HCT116 (cell line): ENCODE measurements at regions not wholly inside any gene's neighbourhood (a gene's known extent, or its start where the extent isn't known, plus 50 kb on each side); places are given as distances from the start of the nearest gene placed in this dataset.

Source experiments
- ATAC-seq: fragments of 200-7000 bp; cut with Tn5 transposase; 2 replicates; pipeline ENCODE4 v1.9.1; 2020; ENCODE audit warnings: mild to moderate bottlenecking, moderate library complexity
- BruUV-seq: library from RNA; stranded (reverse); fragments of 400-500 nt; replicated peaks from 2 replicates; lab custom pipeline; 2021; lab: Mats Ljungman, UMichigan
- CTCF ChIA-PET: fragments of 300-600 bp; sonication (Branson Sonifier 250); formaldehyde crosslinking; loops from one replicate; lab custom pipeline; 2021; ENCODE audit warnings: antibody characterized with exemption; lab: Charles Lee
- POLR2A ChIA-PET: fragments of 300-600, 350-600 bp; sonication (Branson Sonifier 250); formaldehyde crosslinking; loops from one replicate; lab custom pipeline; 2021; ENCODE audit warnings: antibody characterized with exemption; lab: Charles Lee
- RAD21 ChIA-PET, 2 experiments: fragments of 300-600 bp; sonication (Branson Sonifier 250); formaldehyde crosslinking; loops; one replicate each; lab custom pipeline; 2023; ENCODE audit warnings: low total read pairs in 2 of 2; ENCODE audit not compliant: uncharacterized antibody in 2 of 2, unreplicated experiment in 2 of 2, low non-redundant PET in 1 of 2; lab: Charles Lee
- DNase-seq: peaks from one replicate; pipeline ENCODE4 v3.0.0-alpha.2; 2010; ENCODE audit warnings: low read depth, low spot score
- H2AFZ ChIP-seq: fragments of 200-600 bp; shearing (Covaris generic), sonication (generic); 2 replicates; pipeline ENCODE4 v1.6.1; 2017; ENCODE audit warnings: low read depth, mixed run types, mixed read lengths, antibody characterized with exemption, low read length; ENCODE audit not compliant: poor library complexity, severe bottlenecking
- H3K27ac ChIP-seq: 2 replicates; pipeline ENCODE4 v1.5.1; 2012; ENCODE audit warnings: low read depth, low read length
- H3K27me3 ChIP-seq: fragments of 200-600 bp; sonication (generic); 2 replicates; pipeline ENCODE4 v1.6.1; 2016; ENCODE audit warnings: mixed run types, low read length, mixed read lengths; ENCODE audit not compliant: insufficient read depth
- H3K36me3 ChIP-seq, 2 experiments: fragments of 200-500 bp in 1 of 2; fragments of 200-600 bp in 1 of 2; sonication (Bioruptor generic) in 1 of 2; sonication (generic) in 1 of 2; 2 replicates each; pipeline versions ENCODE4 v1.5.1 to v1.6.1; 2014 to 2016; ENCODE audit warnings: low read length in 2 of 2, inconsistent platforms in 1 of 2, mixed read lengths in 1 of 2, mixed run types in 1 of 2; ENCODE audit not compliant: insufficient read depth in 2 of 2, control insufficient read depth in 1 of 2
- H3K4me1 ChIP-seq, 2 experiments: fragments of 200-600 bp in 1 of 2; sonication (generic) in 1 of 2; 2 replicates each; pipeline versions ENCODE4 v1.5.1 to v1.6.1; 2012 to 2017; ENCODE audit warnings: low read length in 2 of 2, inconsistent platforms in 1 of 2, mild to moderate bottlenecking in 1 of 2, mixed read lengths in 1 of 2, mixed run types in 1 of 2, moderate library complexity in 1 of 2; ENCODE audit not compliant: insufficient read depth in 2 of 2, control insufficient read depth in 1 of 2
- H3K4me2 ChIP-seq: fragments of 200-600 bp; sonication (generic); 2 replicates; pipeline ENCODE4 v1.6.1; 2017; ENCODE audit warnings: mixed run types, low read length, mixed read lengths
- H3K4me3 ChIP-seq, 2 experiments: fragments of 200-600 bp in 1 of 2; sonication (generic) in 1 of 2; replicated peaks in 1 of 2; 2 replicates each; pipeline ENCODE4 v1.5.1; 2011 to 2016; ENCODE audit warnings: low read length in 2 of 2, control low read depth in 1 of 2, low read depth in 1 of 2, mild to moderate bottlenecking in 1 of 2, mixed read lengths in 1 of 2, mixed run types in 1 of 2
- H3K79me2 ChIP-seq: fragments of 200-600 bp; sonication (generic); 2 replicates; pipeline ENCODE4 v1.6.1; 2017; ENCODE audit warnings: mild to moderate bottlenecking, mixed run types, low read length, moderate library complexity, mixed read lengths; ENCODE audit not compliant: insufficient read depth
- H3K9ac ChIP-seq: fragments of 200-600 bp; sonication (generic); 2 replicates; pipeline ENCODE4 v1.6.1; 2016; ENCODE audit warnings: low read length, mixed read lengths
- H3K9me2 ChIP-seq: fragments of 200-600 bp; sonication (generic), shearing (Covaris generic); 2 replicates; pipeline ENCODE4 v1.6.1; 2017; ENCODE audit warnings: mixed run types, mild to moderate bottlenecking, moderate library complexity; ENCODE audit not compliant: insufficient read depth
- H3K9me3 ChIP-seq, 2 experiments: fragments of 200-500 bp in 1 of 2; fragments of 200-600 bp in 1 of 2; sonication (Bioruptor generic) in 1 of 2; sonication (generic) in 1 of 2; 2 replicates each; pipeline ENCODE4 v1.6.1; 2014 to 2017; ENCODE audit warnings: low read length in 2 of 2, mixed read lengths in 2 of 2, inconsistent platforms in 1 of 2, low read depth in 1 of 2, mild to moderate bottlenecking in 1 of 2, mixed run types in 1 of 2, moderate library complexity in 1 of 2; ENCODE audit not compliant: control insufficient read depth in 1 of 2, insufficient read depth in 1 of 2
- H4K20me1 ChIP-seq: fragments of 200-600 bp; sonication (generic), shearing (Covaris generic); 2 replicates; pipeline ENCODE4 v1.6.1; 2017; ENCODE audit warnings: mixed run types, mild to moderate bottlenecking, moderate library complexity; ENCODE audit not compliant: insufficient read depth
- ATF3 ChIP-seq: IDR thresholded peaks from 2 replicates; pipeline ENCODE4 v1.6.1; 2012
- CEBPB ChIP-seq: IDR thresholded peaks from 2 replicates; pipeline ENCODE4 v1.6.1; 2012; ENCODE audit warnings: low read depth
- CTCF ChIP-seq, 3 experiments: fragments of 200-600 bp in 1 of 3; sonication (generic) in 1 of 3; IDR thresholded peaks in 2 of 3; conservative IDR thresholded peaks in 1 of 3; 2 replicates each; pipeline ENCODE4 v1.5.1; 2012 to 2017; ENCODE audit warnings: low read depth in 2 of 3, low read length in 2 of 3, antibody characterized with exemption in 1 of 3, borderline replicate concordance in 1 of 3, control low read depth in 1 of 3, mild to moderate bottlenecking in 1 of 3, mixed read lengths in 1 of 3, mixed run types in 1 of 3, moderate library complexity in 1 of 3; ENCODE audit not compliant: insufficient read depth in 1 of 3
- EGR1 ChIP-seq: IDR thresholded peaks from 2 replicates; pipeline ENCODE4 v1.6.1; 2012; ENCODE audit warnings: low read depth
- FOSL1 ChIP-seq: IDR thresholded peaks from 2 replicates; pipeline ENCODE4 v1.6.1; 2012; ENCODE audit warnings: low read depth
- POLR2A ChIP-seq: IDR thresholded peaks from 2 replicates; pipeline ENCODE4 v1.7.0; 2011; ENCODE audit warnings: borderline replicate concordance; ENCODE audit not compliant: insufficient read depth, insufficient read length; ENCODE audit errors: extremely low read depth
- POLR2AphosphoS5 ChIP-seq: IDR thresholded peaks from 2 replicates; pipeline ENCODE4 v1.6.1; 2011; ENCODE audit warnings: mild to moderate bottlenecking, low read depth, low read length, moderate library complexity
- RAD21 ChIP-seq: IDR thresholded peaks from 2 replicates; pipeline ENCODE4 v1.6.1; 2012; ENCODE audit warnings: low read depth, mild to moderate bottlenecking
- REST ChIP-seq: IDR thresholded peaks from 2 replicates; pipeline ENCODE4 v1.6.1; 2012; ENCODE audit warnings: low read depth
- SIN3A ChIP-seq: IDR thresholded peaks from 2 replicates; pipeline ENCODE4 v1.6.1; 2012; ENCODE audit warnings: low read depth
- ZBTB33 ChIP-seq: IDR thresholded peaks from 2 replicates; pipeline ENCODE4 v1.6.1; 2011; ENCODE audit warnings: mild to moderate bottlenecking, low read length, moderate library complexity; ENCODE audit not compliant: insufficient replicate concordance; ENCODE audit errors: extremely low read depth
- ZFX ChIP-seq: fragments of 450-650 bp; IDR thresholded peaks from 2 replicates; pipeline ENCODE4 v1.6.1; 2017
- ZNF274 ChIP-seq: fragments of 200-500 bp; sonication (Bioruptor generic); IDR thresholded peaks from 2 replicates; pipeline ENCODE4 v1.6.1; 2014; ENCODE audit warnings: mild to moderate bottlenecking, low read depth, low read length, inconsistent platforms
- intact Hi-C: fragments of 100-400 bp; cut with micrococcal nuclease; formaldehyde crosslinking; loops from 2 replicates; pipeline ENCODE4 v1.10.0; 2022

- Histone ChIP-seq H3K27ac (no peak overlapping the region), H2AFZ (no peak overlapping the region), H3K9me2 (0 out of 2 replicates have a peak, but pooled peaks cover 4% of the 10 kb centered on the region), H3K4me1 (peaks cover 0 to 5% of the 10 kb centered on the region in 2 experiments; a peak in 2 of 4 replicates), H3K9me3 (no peaks in the 10 kb centered on the region), H3K9ac (no peak overlapping the region), H3K27me3 (peaks cover 7% of the 10 kb centered on the region; the same call in 1 of the 2 replicates), H3K79me2 (no peaks in the 10 kb centered on the region), H3K4me3 (no peak overlapping the region), H3K36me3 (no peaks in the 10 kb centered on the region), H3K4me2 (no peak overlapping the region), H4K20me1 (no peaks in the 10 kb centered on the region)
- no TSS peak for BruUV-seq
- ChIA-PET RAD21 (no interaction called here), CTCF (no interaction called here), POLR2A (no interaction called here)
- ATAC-seq (no peak), DNase-seq (no peak)
- intact Hi-C loops = no loop called here
- TF ChIP-seq CEBPB (no peak), SIN3A (no peak), FOSL1 (no peak), POLR2AphosphoS5 (no peak), POLR2A (no peak), ZBTB33 (no peak), REST (no peak), RAD21 (no peak), EGR1 (no peak), ZNF274 (no peak), ZFX (no peak), CTCF (IDR thresholded peaks at IDR 0.05 in 2 of 3, conservative IDR thresholded peaks at IDR 0.05 in 1 of 3; ENCODE audit: borderline replicate concordance in 1 of 3, insufficient read depth in 1 of 3, low read depth in 2 of 3, low read length in 2 of 3) (no peak), ATF3 (no peak)
Observed at GRCh38 chr4:14906805-14907204, 95.5 kb upstream of the CPEB2 start.
